Trophoblast cell (in vitro differentiated cells and primary cell): ENCODE measurements at regions not wholly inside any gene's neighbourhood (a gene's known extent, or its start where the extent isn't known, plus 50 kb on each side); places are given as distances from the start of the nearest gene placed in this dataset.
A peak's percentile ranks its signal among the peaks of the same experiment; 100 is the strongest.

ENCODE experiments used
- DNase-seq, 2 donors: peaks; one replicate each; pipeline ENCODE4 v3.0.0-alpha.2; 2016
- H2AFZ ChIP-seq: 2 replicates; pipeline ENCODE4 v1.6.1; 2013; ENCODE audit warnings: low read length, moderate library complexity, mild to moderate bottlenecking; ENCODE audit not compliant: insufficient read depth, poor library complexity
- H2AK5ac ChIP-seq: 2 replicates; pipeline ENCODE4 v1.6.1; 2013; ENCODE audit warnings: mild to moderate bottlenecking, low read length
- H2BK120ac ChIP-seq: 2 replicates; pipeline ENCODE4 v1.6.1; 2013; ENCODE audit warnings: low read length, mild to moderate bottlenecking, moderate library complexity; ENCODE audit not compliant: insufficient read depth, poor library complexity
- H2BK12ac ChIP-seq: 2 replicates; pipeline ENCODE4 v1.6.1; 2013; ENCODE audit warnings: mild to moderate bottlenecking, low read length, moderate library complexity
- H2BK5ac ChIP-seq: 2 replicates; pipeline ENCODE4 v1.6.1; 2013; ENCODE audit warnings: low read length, low read depth, moderate library complexity, mild to moderate bottlenecking; ENCODE audit not compliant: poor library complexity
- H3K14ac ChIP-seq: 2 replicates; pipeline ENCODE4 v1.6.1; 2013; ENCODE audit warnings: mild to moderate bottlenecking, low read length
- H3K18ac ChIP-seq: 2 replicates; pipeline ENCODE4 v1.6.1; 2013; ENCODE audit warnings: mild to moderate bottlenecking, low read length
- H3K23ac ChIP-seq: 2 replicates; pipeline ENCODE4 v1.6.1; 2013; ENCODE audit warnings: low read length
- H3K27ac ChIP-seq: 2 replicates; pipeline ENCODE4 v1.5.1; 2013; ENCODE audit warnings: low read depth, mild to moderate bottlenecking, inconsistent platforms, low read length, moderate library complexity
- H3K27me3 ChIP-seq: 2 replicates; pipeline ENCODE4 v1.6.1; 2013; ENCODE audit warnings: inconsistent platforms, mild to moderate bottlenecking, low read length, moderate library complexity; ENCODE audit not compliant: insufficient read depth
- H3K36me3 ChIP-seq, 2 experiments: 1 replicate in 1 of 2; 2 replicates in 1 of 2; pipeline ENCODE4 v1.6.1; 2013; ENCODE audit warnings: low read length in 2 of 2, mild to moderate bottlenecking in 2 of 2, moderate library complexity in 1 of 2; ENCODE audit not compliant: insufficient read depth in 2 of 2, control insufficient read depth in 1 of 2
- H3K4ac ChIP-seq: 2 replicates; pipeline ENCODE4 v1.6.1; 2013; ENCODE audit warnings: low read depth, mild to moderate bottlenecking, low read length, moderate library complexity
- H3K4me1 ChIP-seq, 2 experiments: 1 replicate in 1 of 2; 2 replicates in 1 of 2; pipeline ENCODE4 v1.6.1; 2013; ENCODE audit warnings: low read length in 2 of 2, mild to moderate bottlenecking in 2 of 2, moderate library complexity in 1 of 2; ENCODE audit not compliant: insufficient read depth in 2 of 2, control insufficient read depth in 1 of 2
- H3K4me2 ChIP-seq: 2 replicates; pipeline ENCODE4 v1.6.1; 2013; ENCODE audit warnings: inconsistent platforms, mild to moderate bottlenecking, low read length, moderate library complexity
- H3K4me3 ChIP-seq: 2 replicates; pipeline ENCODE4 v1.5.1; 2013; ENCODE audit warnings: mild to moderate bottlenecking, low read depth, low read length, inconsistent platforms
- H3K79me1 ChIP-seq: one replicate; pipeline ENCODE4 v1.6.1; 2013; ENCODE audit warnings: low read length
- H3K79me2 ChIP-seq: 2 replicates; pipeline ENCODE4 v1.6.1; 2013; ENCODE audit warnings: low read length, mild to moderate bottlenecking; ENCODE audit not compliant: control insufficient read depth, insufficient read depth, poor library complexity
- H3K9ac ChIP-seq: 2 replicates; pipeline ENCODE4 v1.6.1; 2013; ENCODE audit warnings: mild to moderate bottlenecking, low read length
- H3K9me3 ChIP-seq: 2 replicates; pipeline ENCODE4 v1.6.1; 2013; ENCODE audit warnings: low read depth, mild to moderate bottlenecking, control low read depth, inconsistent platforms, low read length; ENCODE audit not compliant: insufficient read depth
- H4K12ac ChIP-seq: 2 replicates; pipeline ENCODE4 v1.6.1; 2013; ENCODE audit warnings: low read depth, mild to moderate bottlenecking, low read length, moderate library complexity
- H4K8ac ChIP-seq: 2 replicates; pipeline ENCODE4 v1.6.1; 2013; ENCODE audit warnings: low read depth, mild to moderate bottlenecking, low read length, moderate library complexity
- H4K91ac ChIP-seq: one replicate; pipeline ENCODE4 v1.6.1; 2013; ENCODE audit warnings: low read depth, mild to moderate bottlenecking, low read length, moderate library complexity
- WGBS: extraction: QIAGEN DNeasy Blood & Tissue Kit; methylation state at CpG from one replicate; pipeline ENCODE4 v1.1.7; 2013; ENCODE audit warnings: missing lambda C conversion rate; ENCODE audit not compliant: insufficient read length, insufficient coverage; ENCODE audit errors: extremely low coverage; 5-methylcytosine and 5-hydroxymethylcytosine counted together

DNA sequence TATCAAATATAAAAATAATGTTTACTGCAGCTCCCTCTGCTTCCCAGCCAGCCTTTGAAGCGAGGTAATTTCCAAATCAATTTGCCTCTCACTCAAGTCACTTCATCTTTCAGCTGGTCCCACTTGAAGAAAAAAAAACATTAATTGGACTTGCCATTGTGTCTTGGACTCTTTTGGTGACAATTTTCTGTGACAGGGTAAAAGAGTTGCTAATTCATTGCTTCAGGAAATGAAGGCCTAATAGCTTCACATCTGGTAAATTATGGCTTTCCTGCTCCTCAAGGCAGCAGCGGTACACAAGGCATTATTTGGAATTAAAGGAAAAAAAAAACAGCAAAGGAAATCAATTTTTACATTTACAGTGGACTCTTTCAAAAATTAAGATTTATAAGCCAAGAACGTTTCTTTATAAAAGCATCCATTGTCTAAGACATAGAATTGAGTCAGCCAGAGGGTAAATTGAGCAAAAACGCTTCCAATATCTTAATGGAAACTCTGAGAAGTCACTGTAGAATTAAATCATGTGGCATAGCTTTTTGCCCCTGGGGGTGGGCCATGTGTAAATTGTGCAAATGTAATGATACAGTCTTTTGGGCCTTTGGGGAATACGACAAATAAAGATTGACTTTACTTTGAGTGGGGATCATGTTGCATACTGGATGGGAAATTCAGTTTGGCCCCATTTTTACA is 102.5 kb downstream of the LYPLAL1 start:
- Histone ChIP-seq H3K9me3 (no peaks in the 10 kb centered on the region), H2AK5ac (no peak overlapping the region), H2BK5ac (no peak overlapping the region), H4K91ac (no peak overlapping the region), H3K4me3 (no peak overlapping the region), H3K79me2 (no peaks in the 10 kb centered on the region), H3K18ac (no peak overlapping the region), H3K4me1 (no peaks in the 10 kb centered on the region), H3K36me3 (no peaks in the 10 kb centered on the region), H3K27me3 (no peaks in the 10 kb centered on the region), H2BK12ac (no peak overlapping the region), H3K27ac (no peak overlapping the region), H2BK120ac (no peak overlapping the region), H3K9ac (no peak overlapping the region), H3K23ac (no peak overlapping the region), H4K12ac (no peak overlapping the region), H3K14ac (no peak overlapping the region), H4K8ac (no peak overlapping the region), H2AFZ (no peak overlapping the region), H3K4ac (no peak overlapping the region), H3K79me1 (no peaks in the 10 kb centered on the region), H3K4me2 (no peak overlapping the region)
- WGBS = no CpG with 5 or more reads among the region's 5 CpGs
- no peak for DNase-seq

- H3K4me2 ChIP-seq = no peak overlapping the region
- H2BK120ac ChIP-seq = no peak overlapping the region
- no peak overlapping the region for H3K27ac ChIP-seq
- no CpG with 5 or more reads among the region's 3 CpGs for WGBS
- no peak overlapping the region for H2AK5ac ChIP-seq
- no peak overlapping the region for H4K12ac ChIP-seq
- no peak overlapping the region for H3K4ac ChIP-seq
- no peak overlapping the region for H2BK5ac ChIP-seq
- no peak overlapping the region for H3K4me3 ChIP-seq
- no peaks in the 10 kb centered on the region for H3K36me3 ChIP-seq
- no peaks in the 10 kb centered on the region for H3K27me3 ChIP-seq
- no peaks in the 10 kb centered on the region for H3K79me2 ChIP-seq
- H2AFZ ChIP-seq = no peak overlapping the region
- H2BK12ac ChIP-seq = no peak overlapping the region
- no peak overlapping the region for H3K9ac ChIP-seq
- H3K79me1 ChIP-seq = no peaks in the 10 kb centered on the region
- DNase-seq = no peak
- H4K91ac ChIP-seq = no peak overlapping the region
- H3K23ac ChIP-seq = no peak overlapping the region
- no peaks in the 10 kb centered on the region for H3K4me1 ChIP-seq
- H4K8ac ChIP-seq = no peak overlapping the region
- no peak overlapping the region for H3K18ac ChIP-seq
- no peaks in the 10 kb centered on the region for H3K9me3 ChIP-seq
- no peak overlapping the region for H3K14ac ChIP-seq
These were observed 99.5 kb downstream of the LYPLAL1 start for GRCh38 chr1:219273088-219273686.

GRCh38 chr1:219271818-219272535 is 98.3 kb downstream of the LYPLAL1 start:
- Histone ChIP-seq H3K27me3 (no peaks in the 10 kb centered on the region), H3K27ac (no peak overlapping the region), H3K9me3 (no peaks in the 10 kb centered on the region), H3K23ac (no peak overlapping the region), H3K36me3 (no peaks in the 10 kb centered on the region), H3K4ac (no peak overlapping the region), H3K4me3 (no peak overlapping the region), H2BK120ac (no peak overlapping the region), H4K8ac (no peak overlapping the region), H2AFZ (no peak overlapping the region), H4K91ac (no peak overlapping the region), H2BK5ac (no peak overlapping the region), H3K79me2 (no peaks in the 10 kb centered on the region), H3K18ac (no peak overlapping the region), H3K9ac (no peak overlapping the region), H4K12ac (no peak overlapping the region), H3K4me2 (no peak overlapping the region), H3K14ac (no peak overlapping the region), H3K4me1 (no peaks in the 10 kb centered on the region), H2BK12ac (no peak overlapping the region), H2AK5ac (no peak overlapping the region), H3K79me1 (no peaks in the 10 kb centered on the region)
- WGBS = no CpG with 5 or more reads among the region's 5 CpGs
- peak in 1 of 2 donors; percentile 30 for DNase-seq

GRCh38 chr1:219269171-219269570 is 95.5 kb downstream of the LYPLAL1 start:
- DNase-seq = peak in 1 of 2 donors; percentile 16
- Histone ChIP-seq H2BK12ac (no peak overlapping the region), H3K23ac (no peak overlapping the region), H3K9ac (no peak overlapping the region), H2BK5ac (no peak overlapping the region), H2AK5ac (no peak overlapping the region), H3K4me2 (no peak overlapping the region), H4K12ac (no peak overlapping the region), H3K9me3 (no peaks in the 10 kb centered on the region), H2AFZ (no peak overlapping the region), H3K36me3 (no peaks in the 10 kb centered on the region), H4K8ac (no peak overlapping the region), H3K4me1 (no peaks in the 10 kb centered on the region), H3K4me3 (no peak overlapping the region), H3K79me2 (no peaks in the 10 kb centered on the region), H4K91ac (no peak overlapping the region), H3K79me1 (no peaks in the 10 kb centered on the region), H3K27ac (no peak overlapping the region), H3K14ac (no peak overlapping the region), H2BK120ac (no peak overlapping the region), H3K18ac (no peak overlapping the region), H3K27me3 (no peaks in the 10 kb centered on the region), H3K4ac (no peak overlapping the region)
